NCI-H1417 (cell line): ENCODE measurements at regions not wholly inside any gene's neighbourhood (a gene's known extent, or its start where the extent isn't known, plus 50 kb on each side); places are given as distances from the start of the nearest gene placed in this dataset.

Source experiments
- DNase-seq, 3 experiments: peaks; one replicate each; lab custom pipeline; 2025; lab: John Stamatoyannopoulos, UW

DNA sequence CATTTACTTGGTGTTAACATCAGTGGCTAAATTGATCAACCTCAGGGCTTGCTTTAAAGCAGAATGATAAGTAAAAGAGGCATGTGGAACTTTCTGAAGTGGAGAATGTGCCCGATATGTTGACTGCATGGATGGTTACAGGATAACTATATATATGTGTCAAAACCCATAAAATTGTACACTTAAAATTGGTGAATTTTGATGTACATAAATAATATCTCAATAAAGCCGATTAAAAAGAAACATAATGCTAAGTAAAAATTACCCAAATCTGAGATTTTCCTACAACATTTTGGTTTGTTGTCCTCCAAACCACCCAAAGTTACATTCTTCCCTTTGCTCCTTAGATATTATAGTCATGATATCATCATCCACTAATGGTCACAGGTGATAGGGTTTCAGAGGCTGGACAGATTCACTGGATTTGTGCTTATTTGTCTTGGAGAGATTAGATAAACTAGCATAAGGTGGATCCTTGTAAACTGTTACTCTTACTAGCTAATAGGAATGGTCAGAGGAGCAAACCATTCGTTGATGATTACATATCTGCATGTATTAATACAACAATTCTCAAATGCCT, 119.7 kb upstream of the RPS23 start:
- DNase-seq = no peak

DNA sequence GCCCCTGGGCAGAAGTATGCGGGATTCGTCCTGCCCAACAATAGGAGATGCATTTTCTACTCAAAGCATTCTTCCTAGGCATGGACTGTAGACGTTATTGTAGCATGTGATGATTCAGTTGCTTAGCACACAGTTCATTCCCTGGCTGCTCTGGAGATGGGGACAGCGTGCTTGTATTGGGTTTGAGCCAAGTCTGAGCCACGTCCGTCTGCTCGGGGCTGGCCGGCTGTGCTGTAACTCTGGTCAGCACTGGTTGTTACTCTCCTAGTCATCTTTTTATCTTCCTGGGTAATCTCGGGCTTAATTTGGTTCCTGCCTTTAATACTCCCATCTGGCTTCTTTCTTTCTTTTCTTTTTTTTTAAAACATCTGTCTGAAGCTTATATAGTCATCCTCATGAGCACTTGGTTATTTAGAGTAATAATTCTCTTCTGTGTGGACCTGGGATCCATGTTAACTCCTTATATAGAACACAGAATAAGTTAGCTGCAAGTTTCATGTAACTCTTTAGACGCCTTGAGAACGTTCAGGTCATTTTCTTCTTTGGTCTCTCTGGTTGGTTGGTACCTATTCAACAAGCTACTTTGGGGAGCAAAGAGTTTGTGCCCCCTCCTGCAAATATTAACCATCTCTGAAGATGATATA, 118.8 kb upstream of the RPS23 start:
- peak in 1 of 3 experiments; percentile 25 for DNase-seq

DNA sequence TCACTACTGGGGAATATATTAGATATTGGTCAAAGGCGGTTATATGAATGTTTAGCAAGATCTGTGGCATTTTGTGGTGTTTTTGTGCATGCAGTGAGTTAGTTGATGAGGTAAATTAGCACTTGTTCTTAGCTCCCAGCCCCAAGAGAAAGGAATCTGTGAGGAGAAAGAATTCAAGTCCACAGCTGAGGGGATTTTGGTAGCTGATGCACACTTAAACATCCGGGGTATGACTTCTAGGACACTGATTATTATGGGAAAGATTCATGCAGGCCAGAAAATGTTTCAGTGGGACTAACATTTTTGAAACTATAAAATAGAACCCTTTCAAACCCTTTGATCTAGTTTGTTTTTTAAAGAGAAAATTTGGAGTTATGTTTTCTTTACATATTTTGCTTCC, 118.2 kb upstream of the RPS23 start:
- DNase-seq = no peak

DNA sequence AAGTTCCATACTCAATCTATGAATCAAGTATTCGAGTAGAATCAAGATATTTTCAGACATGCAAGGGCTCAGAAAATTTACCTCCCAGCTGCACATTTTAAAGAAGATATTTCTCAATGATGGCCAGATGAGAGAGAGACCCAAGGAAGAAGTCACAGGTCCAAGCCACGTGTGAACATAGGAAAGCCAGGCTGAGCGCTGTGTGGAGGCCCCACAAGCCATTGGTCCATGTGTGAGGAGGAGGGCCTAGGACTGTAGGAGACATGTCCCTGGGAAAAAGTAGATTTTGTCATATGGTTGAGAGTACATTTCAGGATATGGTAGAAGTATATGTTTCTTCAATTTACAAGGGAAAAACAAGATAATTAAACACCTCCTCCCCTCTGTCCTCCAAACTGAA, 115.8 kb upstream of the RPS23 start:
- DNase-seq = no peak

DNA sequence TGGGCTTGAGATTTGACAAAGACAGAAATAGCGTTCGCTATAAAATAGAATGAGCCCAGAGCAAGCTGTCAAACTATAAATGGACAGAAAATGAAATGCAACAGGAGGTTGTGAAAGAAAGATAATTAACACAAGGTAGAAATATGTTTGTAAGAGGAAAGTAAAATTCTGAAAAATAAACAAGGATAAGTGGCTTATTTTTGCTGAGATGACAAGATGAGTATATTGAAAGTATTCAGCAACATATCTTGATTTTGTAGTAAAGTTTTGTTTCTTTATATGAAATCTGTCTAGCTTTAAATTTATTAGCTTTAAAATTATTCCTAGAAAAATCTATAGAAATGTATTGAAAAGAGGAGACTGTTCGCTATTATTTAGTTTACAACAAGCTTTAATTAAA, 111.9 kb upstream of the RPS23 start:
- DNase-seq = no peak

DNA sequence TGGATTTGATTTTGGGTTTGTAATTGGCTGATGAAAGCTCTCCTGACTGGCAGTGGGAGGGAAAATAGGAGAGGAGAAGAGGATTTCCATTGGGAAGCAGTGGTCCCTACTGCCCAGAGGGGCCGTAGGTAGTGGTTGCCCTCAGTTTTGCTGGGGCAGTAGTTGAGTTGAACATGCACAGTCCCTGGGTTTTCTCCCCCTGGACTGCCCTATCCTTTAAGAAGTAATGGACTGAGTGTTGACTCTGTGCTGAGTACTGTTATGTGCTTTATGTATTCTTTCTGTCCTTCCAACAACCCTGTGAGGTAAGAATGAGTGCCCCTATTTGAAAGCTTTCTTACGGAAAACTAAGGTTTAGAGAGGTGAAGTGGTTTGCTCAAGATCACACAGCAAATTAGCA, 111.2 kb upstream of the RPS23 start:
- no peak for DNase-seq

DNA sequence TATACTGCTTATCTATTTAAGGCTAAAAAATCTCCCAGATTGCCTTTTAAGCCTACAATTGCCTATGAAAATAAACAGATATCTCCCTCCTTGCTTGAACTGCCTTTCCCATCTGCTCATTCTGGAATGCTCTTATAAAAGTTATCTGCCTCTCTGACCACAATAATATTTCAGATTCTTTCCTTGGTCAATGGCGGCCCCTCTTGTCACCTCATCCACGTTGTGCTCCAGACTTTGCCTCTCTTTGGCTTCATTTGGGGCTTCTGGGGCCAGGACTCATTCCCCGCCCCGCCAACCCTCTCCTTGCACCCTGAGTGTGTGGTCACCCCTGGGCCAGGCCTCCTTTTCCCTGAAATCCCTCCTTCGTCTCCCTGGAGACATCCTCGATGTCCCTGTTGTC, 110.0 kb upstream of the RPS23 start:
- DNase-seq = no peak

DNA sequence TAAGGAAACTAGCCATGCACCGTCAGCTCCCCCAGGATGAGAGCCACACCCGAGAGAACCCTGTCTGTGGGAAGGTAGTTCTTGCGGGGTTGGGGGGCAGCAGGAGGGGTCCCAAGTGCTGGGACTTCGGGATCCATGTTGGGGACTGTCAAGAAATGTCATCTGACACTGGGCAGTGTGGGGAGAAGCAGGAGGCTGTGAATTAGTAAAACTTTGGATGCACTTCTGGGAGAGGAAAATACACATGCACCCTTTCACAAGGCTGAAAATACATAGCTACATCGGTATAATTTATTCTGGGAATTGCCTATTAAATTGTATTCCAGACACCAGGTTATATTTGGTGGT, 109.6 kb upstream of the RPS23 start:
- no peak for DNase-seq

DNA sequence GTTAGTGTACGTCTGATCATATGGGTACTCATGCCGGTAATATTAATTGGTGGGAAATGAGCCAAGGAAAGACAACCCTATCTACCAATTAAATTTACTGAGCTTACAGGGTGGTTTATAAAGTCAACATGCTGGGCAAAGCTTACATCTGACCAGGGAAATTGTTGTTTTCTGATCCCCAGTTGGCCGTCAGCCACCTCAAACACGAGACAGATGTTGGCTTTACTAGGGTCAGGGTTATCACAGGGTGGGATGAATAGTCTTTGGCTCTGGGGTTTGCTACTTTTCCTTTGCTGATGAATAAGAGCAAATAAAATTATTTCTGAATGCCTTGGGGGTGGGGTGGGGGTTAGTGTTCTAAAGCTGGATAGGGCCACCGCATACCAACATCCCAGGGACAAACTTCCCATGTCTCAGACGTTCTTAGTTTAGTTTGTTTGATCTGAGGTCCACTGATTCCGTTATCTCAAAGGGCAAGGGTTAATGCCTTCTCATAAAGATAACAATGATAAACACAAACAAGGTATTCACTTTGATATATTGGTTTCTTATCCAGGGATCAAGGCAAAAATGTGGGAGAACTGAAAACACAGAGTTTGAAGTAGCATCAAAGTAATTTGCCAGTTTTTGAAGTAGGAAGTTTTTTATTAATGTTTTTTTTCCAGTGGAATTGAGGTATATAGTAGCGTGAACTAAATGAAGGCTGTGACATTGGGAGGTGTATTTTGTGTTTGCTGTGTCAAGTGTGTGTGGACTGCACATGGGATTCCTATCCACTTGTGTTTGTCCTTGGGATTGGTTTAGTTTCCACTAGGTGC, 109.1 kb upstream of the RPS23 start:
- DNase-seq = peak in 2 of 3 experiments; percentile 68 to 92

DNA sequence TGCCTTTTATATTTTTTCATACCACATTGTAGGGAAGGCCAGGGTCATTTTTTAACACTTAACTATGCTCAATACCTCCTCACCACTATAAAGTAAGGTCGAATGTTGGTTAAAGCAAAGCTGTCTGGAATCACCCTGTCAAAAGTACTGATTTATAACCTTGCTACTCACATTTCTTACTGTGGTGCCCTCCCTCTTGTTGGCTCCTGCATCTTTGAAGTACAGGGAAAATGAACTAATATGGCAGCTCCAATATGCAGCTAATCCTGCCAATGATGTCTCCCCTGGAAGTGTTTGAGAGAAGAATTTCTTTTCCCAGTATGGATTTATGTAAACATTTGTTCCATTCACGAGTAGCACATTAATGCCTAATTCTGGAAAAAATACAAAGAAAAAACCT, 108.4 kb upstream of the RPS23 start:
- peak in 2 of 3 experiments; percentile 68 to 91 for DNase-seq

DNA sequence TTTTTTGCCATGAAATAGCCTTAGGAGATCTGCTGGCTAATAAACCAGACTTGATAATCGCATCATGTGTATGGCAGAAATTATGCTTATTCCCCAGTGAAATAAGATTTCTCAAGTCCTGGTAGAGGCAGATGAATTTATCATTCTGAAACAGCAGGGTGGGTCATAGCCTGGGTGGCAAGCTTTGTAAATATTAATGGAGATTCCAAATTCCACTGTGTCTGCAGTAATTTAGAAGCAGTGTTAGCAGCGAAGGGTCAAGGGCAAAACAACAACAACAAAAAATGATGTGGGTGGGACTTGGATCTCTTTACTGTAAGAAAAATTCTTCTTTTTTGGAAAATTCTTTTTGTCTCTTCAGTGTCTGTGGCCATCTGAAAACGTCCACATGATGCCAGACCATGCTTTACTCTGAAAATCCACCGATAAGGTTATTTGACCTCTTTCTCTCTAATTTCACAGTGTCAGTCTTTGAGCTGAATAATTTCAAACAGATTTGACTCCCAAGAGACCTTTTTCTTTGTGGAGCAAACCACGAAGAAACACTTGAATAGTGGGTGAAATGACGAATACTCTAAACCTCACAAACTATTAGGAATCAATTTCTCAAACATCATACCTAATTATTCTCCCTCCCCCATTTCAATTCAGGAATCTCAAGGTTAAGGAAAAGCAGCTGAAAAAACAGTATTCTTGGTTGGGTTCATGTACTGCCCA, 106.0 kb upstream of the RPS23 start:
- DNase-seq = no peak

DNA sequence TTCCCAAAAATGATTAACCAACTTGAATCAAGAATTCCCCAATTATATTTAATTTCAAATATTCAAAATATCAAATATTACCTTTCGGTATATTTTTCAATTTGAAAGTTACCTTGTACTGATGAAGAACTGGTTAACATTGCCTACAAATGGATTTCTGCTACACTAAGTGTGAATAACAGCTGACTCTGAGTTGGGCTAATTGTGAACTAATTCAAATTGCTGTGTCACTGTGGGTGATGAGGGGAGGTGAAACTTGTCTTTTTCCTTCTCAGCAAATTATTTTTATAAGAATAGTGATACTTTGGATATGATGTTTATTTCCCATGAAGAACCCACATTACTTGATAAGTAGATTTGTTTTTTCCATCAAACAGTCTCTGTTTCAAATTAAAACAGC, 103.4 kb upstream of the RPS23 start:
- no peak for DNase-seq

DNA sequence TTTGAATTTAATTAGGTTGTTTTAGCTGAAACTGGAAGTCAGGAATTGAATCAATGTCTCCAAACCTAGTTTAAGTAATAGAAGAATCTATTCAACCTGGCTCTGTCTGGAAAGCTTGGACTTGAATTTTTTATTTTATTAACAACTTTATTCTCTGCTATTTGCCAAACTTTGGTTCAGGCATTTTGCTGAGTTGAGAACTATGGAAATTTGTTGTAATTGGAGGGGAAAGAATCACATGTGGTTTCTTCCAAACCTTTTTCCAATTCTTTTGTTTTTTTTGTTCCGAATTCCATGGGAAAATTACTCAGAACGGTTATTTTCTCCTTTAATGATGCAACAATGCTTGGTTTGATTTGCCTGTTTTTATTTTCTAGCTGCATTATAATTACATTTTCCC, 98.2 kb upstream of the RPS23 start:
- no peak for DNase-seq

DNA sequence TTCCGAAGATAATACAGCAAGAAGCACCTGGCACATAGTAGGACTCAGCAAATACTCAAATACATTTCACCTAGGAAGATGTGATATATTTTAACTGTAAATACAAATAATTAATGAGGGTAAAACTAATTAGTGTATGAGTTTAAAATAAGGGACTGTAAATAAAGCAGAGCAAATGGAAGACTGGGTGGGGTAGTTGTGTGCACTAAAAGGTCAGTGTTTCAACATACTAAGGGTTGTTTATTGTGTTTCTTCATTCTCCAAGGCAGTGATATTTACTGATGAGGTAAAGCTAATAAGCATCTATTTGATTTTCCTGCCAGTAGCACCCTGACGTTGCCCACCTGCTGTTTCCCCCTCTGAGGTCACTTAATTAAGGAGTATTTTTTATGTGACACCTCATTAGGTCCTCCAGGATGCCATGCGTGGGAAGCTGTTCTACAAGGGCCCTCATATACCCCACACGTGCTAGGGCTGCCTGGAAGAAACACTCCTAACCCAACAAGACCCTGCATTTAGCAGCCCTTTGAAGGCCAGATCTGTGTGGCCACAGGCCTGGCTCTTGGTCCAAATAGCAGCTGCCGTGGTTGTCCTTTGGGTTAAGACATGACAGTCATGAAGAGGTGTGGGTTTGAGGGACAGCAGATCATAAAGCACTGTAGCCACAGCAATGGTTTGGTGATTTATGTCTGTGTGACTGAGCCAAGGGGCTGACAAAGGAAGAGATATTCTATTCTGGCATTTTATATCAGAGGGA, 97.5 kb upstream of the RPS23 start:
- peak in 2 of 3 experiments; percentile 60 to 86 for DNase-seq

DNA sequence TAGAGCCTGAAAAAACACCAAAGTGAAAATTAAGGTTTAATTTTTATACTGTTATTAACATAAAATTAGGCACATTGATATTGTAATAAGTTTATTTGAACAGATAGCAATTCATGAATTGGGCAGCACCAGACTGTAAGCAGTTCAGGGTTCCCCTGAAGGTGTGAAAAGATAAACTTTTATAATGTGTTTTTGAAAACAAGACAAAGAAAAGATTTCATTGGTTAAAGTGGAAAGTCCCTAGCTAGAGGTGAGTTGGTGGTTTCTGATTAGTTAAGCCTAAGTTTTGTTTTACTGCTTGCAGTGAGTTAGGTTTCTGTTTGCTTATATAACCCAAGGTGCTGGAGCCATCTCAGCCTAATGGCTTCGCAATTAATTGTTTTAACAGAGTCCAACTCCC, 96.5 kb upstream of the RPS23 start:
- no peak for DNase-seq

DNA sequence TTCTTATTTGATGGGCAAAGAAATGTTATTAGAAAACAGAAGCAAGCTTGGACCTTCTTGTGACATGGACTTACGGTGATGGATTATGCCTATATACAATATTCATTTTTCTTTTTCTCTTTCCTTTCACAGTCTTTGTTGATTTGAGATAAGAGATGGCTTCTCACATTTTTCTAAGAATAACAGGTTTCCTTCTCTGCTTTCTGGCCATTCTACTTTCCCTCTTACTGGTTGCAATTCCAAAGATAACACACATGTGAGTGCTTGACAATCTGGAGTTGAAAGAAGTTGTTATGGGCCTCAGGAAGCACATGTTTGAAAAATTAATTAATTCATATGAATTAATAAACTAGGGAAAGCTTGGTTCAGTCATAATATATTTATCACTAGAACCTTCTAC, 89.8 kb upstream of the RPS23 start:
- no peak for DNase-seq

DNA sequence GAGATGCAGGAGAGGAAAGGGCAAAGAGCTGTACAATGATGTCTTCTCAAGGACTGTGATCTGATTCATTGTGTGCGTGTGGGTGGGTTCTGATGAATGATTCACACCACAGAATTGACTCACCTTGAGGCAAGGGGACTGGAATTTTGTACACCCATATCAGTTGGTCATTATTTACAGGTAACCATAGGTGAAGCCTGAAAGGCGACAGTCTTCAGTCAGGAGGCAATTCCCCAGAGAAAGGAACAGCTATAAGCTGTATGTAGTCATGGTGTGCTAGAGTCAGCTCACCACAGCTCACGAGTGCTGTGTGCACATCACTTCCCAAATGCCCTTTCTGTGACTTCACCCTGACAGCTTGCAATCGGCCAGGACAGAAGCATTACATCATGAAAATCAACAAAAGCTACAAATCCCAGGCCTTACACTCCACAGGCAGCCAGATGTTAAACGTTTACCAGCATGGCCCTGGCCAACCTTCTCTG, 87.6 kb upstream of the RPS23 start:
- DNase-seq = no peak

DNA sequence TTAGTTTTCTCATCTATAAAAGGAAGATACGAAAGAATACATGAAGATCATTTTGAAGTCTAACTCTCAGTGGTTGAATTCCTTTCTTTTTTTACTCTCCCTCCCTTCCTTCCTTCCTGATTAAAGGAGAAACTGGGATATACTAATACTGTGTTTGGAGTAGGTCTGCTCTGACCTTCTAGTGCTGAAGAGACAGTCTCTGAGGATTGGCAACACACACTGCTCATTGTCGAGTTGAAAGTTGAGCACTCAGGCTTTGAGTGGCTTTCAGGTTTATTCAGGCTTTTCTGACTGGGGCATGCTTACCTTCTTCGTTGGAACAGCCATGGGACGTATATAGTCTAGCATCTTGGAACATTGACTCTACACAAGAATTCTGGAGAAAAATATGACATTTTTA, 86.9 kb upstream of the RPS23 start:
- DNase-seq = no peak

DNA sequence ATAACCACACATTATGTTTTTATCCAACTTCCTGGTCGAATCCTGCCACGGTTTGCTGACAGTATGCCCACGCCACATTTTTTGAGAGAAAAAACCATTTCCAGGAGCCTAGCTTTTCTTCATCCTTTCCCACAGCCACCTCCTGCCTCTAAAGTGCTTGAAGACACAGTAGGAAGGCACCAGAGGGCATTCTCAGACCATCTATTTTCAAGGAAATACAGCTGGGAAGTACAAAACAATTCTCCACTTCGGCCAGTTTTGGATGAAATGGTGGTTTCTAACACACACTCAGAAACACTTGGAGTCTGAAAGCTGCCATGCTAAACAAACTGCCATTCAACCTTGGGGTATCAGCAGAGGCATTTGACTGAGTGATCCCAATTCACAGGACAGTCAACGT, 86.3 kb upstream of the RPS23 start:
- peak in 1 of 3 experiments; percentile 49 for DNase-seq

DNA sequence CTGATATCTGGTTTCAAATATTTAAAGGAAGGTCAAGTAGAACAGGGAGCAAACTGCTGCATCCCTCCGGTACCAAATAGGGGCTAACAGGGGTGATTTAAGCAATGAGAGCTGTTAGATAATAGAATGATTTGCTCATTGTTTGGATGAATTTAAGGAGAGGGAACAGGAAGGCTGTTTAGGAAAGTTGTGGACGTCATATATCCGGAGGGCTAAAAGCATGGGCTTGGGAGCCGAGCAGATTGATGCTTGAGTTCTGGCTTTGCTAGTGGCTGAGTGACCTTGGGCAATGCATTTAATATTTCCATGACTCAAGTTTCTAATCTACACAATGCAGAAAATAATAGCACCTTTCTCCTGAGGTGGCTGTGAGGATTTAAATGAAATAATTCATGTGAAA, 85.4 kb upstream of the RPS23 start:
- no peak for DNase-seq

DNA sequence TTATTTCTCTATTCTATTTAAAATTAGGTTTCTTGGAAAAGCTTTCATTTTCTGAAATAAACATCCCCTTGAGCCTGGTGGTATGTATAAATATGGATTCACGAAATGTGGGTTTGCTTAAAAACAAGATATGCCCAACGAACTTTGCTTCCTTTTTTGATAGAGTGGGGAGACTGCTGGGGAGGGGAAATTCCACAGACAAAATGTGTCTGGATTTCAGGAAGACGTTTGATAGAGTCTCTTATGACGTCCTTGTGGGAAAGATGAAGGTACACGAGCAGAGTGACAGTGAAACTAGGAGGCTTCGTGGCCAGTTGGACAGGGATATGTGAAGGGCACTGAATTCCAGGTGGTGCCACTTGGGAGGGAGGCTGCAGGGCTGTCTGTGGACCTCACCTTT, 84.5 kb upstream of the RPS23 start:
- no peak for DNase-seq

DNA sequence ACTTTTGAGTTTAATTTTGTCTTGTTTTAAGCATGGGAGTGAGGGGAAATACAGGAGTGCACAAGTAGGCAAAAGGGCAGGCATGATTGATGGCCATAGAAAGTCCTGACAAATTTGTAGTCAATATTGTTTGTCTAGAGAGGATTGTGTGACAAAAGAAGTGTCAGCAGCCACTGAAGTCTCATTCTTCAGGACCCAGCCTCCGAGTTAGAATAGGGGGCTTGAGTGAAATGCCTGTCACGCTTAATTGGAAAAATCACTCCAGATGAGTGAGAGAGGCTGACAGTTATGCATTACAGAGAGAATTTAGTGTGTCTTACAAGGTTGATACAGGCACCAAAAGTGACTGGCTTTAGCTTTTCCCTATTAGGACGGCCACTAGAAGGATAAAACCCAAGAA, 81.9 kb upstream of the RPS23 start:
- peak in 2 of 3 experiments; percentile 19 to 56 for DNase-seq
